Activated T-helper 2 cell treated with anti-CD3 and anti-CD28 coated beads, Interferon-gamma antibody, Interleukin-2, Interleukin-4, amounts not matched to agents 10 μg/mL and 5 μg/mL and 100 μg/mL, durations not matched to agents 14 hours and 24 hours and 36 hours (primary cell): ENCODE measurements at regions not wholly inside any gene's neighbourhood (a gene's known extent, or its start where the extent isn't known, plus 50 kb on each side); places are given as distances from the start of the nearest gene placed in this dataset.

Source experiments
- DNase-seq: peaks from one replicate; pipeline ENCODE4 v3.0.0; 2021; ENCODE audit warnings: low spot score
- H3K27ac Mint-ChIP-seq: one replicate; pipeline ENCODE4 v1.8.0; 2021; ENCODE audit warnings: mixed read lengths
- H3K27me3 Mint-ChIP-seq: one replicate; pipeline ENCODE4 v1.8.0; 2021; ENCODE audit warnings: low read depth, mixed read lengths
- H3K36me3 Mint-ChIP-seq: one replicate; pipeline ENCODE4 v1.8.0; 2021; ENCODE audit warnings: low read depth, mixed read lengths
- H3K4me1 Mint-ChIP-seq: one replicate; pipeline ENCODE4 v1.8.0; 2021; ENCODE audit warnings: low read depth, mixed read lengths
- H3K4me3 Mint-ChIP-seq: one replicate; pipeline ENCODE4 v1.8.0; 2021; ENCODE audit warnings: low read depth, mild to moderate bottlenecking, moderate library complexity, mixed read lengths
- H3K9me3 Mint-ChIP-seq: one replicate; pipeline ENCODE4 v1.8.0; 2021; ENCODE audit warnings: mixed read lengths
- intact Hi-C: fragments of 100-400 bp; cut with micrococcal nuclease; formaldehyde crosslinking; loops from one replicate; pipeline ENCODE4 v1.15.1; 2023

DNA sequence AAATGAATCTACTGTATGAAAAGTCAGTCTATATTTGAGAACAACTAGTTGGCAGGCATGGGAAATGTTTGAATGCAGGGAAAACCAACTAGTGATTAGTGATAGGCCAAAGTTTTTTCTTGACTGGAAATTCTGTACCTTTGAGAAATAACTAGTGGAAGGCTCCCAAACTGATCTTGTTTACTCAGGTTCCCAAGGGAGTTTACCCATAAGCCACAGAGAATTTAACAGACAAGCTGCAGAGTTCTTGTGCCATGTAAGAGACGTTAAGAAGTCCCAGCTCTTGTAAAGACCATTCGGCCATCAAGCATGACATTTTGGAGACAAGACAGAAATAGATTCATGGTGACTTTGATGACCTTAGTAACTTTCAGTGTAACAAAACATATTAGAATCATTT lies 1882.8 kb upstream of the SEL1L start:
- H3K27me3 Mint-ChIP-seq = no peaks in the 10 kb centered on the region
- H3K36me3 Mint-ChIP-seq = no peaks in the 10 kb centered on the region
- H3K4me1 Mint-ChIP-seq = no peaks in the 10 kb centered on the region
- H3K9me3 Mint-ChIP-seq = peaks cover 28% of the 10 kb centered on the region
- intact Hi-C loops = no loop called here
- H3K27ac Mint-ChIP-seq = no peak overlapping the region
- no peak for DNase-seq
- no peak overlapping the region for H3K4me3 Mint-ChIP-seq

DNA sequence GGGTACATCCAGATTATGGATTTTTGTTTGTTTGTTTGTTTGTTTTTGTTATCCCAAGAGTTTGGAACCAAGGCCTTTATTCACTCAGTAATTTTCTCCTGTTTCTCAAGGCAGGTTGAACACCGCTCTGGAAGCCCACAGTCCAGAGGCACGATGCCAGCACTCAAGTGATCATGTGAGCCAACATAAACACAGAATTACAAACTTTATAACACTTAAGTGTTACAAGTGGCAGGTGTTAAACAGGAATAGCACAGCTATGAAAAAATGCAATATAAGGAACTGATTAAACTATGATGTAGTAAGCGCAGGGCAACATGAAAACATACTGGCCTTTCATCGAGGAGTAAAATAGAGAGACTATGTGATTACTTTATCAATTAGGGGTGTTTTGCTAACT lies 1885.8 kb upstream of the SEL1L start:
- no peaks in the 10 kb centered on the region for H3K36me3 Mint-ChIP-seq

DNA sequence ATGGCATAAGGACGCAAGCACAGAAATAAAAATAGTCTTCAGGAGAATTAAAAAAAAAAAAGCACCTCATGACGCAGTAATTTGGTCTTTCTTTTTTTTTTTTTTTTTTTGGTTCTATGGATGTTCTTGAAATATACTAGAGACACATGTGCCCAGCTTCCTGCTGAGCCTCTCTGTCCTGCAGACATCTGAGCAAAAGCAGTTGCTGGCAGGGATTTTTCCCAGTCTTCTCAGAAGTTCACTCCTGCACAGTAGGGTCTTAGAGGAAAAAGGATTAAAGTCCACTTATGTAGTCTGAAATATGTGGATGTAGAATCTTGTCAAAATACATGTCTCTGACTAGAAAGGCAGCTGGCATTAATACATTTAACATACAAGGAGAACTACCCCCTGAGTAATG lies 1888.1 kb upstream of the SEL1L start:
- DNase-seq = no peak
- intact Hi-C loops = no loop called here
- Mint-ChIP-seq H3K27ac (no peak overlapping the region), H3K4me1 (no peaks in the 10 kb centered on the region), H3K9me3 (peaks cover 39% of the 10 kb centered on the region), H3K4me3 (no peak overlapping the region), H3K36me3 (no peaks in the 10 kb centered on the region), H3K27me3 (no peaks in the 10 kb centered on the region)

More for the DNA sequence above, 1885.8 kb upstream of the SEL1L start:
- intact Hi-C loops = no loop called here
- Mint-ChIP-seq H3K27ac (no peak overlapping the region), H3K4me3 (no peak overlapping the region), H3K9me3 (peaks cover 30% of the 10 kb centered on the region), H3K27me3 (no peaks in the 10 kb centered on the region), H3K4me1 (no peaks in the 10 kb centered on the region)
- no peak for DNase-seq

DNA sequence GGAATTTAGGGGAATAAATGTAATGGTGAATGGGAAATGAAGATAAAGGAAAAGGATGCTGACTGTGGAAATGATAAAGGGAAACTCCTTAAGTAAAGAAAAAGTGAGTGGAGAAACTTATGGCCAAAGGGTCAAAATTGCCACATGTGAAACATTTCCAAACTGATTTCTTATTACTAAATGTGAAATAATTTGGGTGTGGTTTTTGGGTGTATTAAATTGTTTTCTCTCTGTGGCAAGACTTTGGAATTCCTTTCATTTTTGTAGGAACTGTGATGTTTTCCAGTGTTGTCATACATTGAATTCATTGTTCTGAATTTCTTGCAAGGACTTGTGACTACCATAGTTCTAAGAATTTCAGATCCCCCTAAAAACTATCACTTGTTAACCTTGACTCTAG lies 1891.5 kb upstream of the SEL1L start:
- H3K36me3 Mint-ChIP-seq = no peaks in the 10 kb centered on the region
- H3K27me3 Mint-ChIP-seq = no peaks in the 10 kb centered on the region
- H3K4me1 Mint-ChIP-seq = no peaks in the 10 kb centered on the region
- DNase-seq = no peak
- intact Hi-C loops = no loop called here
- no peak overlapping the region for H3K4me3 Mint-ChIP-seq
- no peak overlapping the region for H3K27ac Mint-ChIP-seq
- H3K9me3 Mint-ChIP-seq = peaks cover 36% of the 10 kb centered on the region

DNA sequence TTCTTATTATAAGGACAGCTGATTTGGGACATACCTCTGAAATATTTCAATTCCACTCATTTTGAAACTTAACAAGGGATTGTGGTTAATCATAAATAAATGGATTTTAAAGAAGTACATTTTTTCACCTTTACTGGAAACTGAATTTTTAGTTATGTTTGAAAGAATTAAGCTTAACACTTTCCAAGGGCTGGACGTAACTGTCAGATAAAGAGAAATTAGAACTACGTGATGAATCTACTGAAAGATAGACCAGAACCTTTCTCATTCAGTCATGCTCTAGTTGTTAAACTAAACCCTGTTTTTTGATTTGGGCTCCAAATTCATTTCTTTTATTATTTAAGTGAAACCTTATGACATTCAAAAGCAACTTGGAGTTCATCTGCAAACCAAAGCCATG lies 1892.1 kb upstream of the SEL1L start:
- peaks cover 35% of the 10 kb centered on the region for H3K9me3 Mint-ChIP-seq
- H3K36me3 Mint-ChIP-seq = no peaks in the 10 kb centered on the region
- no peak overlapping the region for H3K27ac Mint-ChIP-seq
- intact Hi-C loops = no loop called here
- DNase-seq = no peak
- H3K4me3 Mint-ChIP-seq = no peak overlapping the region
- no peaks in the 10 kb centered on the region for H3K4me1 Mint-ChIP-seq
- no peaks in the 10 kb centered on the region for H3K27me3 Mint-ChIP-seq

DNA sequence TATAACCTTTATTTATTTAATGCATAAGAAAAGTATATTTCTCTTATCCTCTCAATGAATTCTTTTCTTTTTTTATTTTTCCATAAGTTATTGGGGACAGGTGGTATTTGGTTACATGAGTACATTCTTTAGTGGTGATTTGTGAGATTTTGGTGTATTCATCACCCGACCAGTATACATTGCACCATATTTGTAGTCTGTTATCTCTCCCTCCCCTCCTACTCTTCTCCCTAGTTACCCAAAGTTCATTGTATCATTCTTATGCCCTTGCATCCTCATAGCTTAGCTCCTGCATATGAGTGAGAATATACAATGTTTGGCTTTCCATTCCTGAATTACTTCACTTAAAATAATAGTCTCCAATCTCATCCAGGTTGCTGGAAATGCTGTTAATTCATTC lies 1900.0 kb upstream of the SEL1L start:
- Mint-ChIP-seq H3K9me3 (peaks cover 28% of the 10 kb centered on the region), H3K27me3 (no peaks in the 10 kb centered on the region), H3K36me3 (no peaks in the 10 kb centered on the region), H3K4me3 (no peak overlapping the region), H3K4me1 (no peaks in the 10 kb centered on the region), H3K27ac (no peak overlapping the region)
- intact Hi-C loops = no loop called here
- DNase-seq = no peak

DNA sequence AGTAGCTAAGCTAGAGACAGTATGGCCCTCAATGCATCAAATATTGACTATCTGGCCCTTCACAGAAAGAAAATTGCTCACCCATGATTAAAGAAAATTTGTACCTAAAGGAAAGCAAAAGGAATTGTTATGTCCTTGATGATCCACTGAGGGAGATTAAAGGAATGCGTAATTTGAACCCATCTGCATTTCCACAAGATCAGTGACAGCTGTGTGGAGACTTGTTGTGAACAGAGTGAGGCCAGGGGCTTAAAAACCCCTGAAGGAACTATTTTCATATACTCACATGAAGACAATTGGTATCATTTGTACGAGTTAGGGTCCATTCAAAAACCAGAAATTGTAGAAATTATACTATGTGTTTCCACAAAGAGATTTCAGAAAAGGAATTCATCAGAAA lies 1908.1 kb upstream of the SEL1L start:
- intact Hi-C loops = no loop called here
- Mint-ChIP-seq H3K9me3 (peaks cover 27% of the 10 kb centered on the region), H3K36me3 (no peaks in the 10 kb centered on the region), H3K27me3 (no peaks in the 10 kb centered on the region), H3K4me3 (no peak overlapping the region), H3K27ac (no peak overlapping the region), H3K4me1 (no peaks in the 10 kb centered on the region)
- no peak for DNase-seq

DNA sequence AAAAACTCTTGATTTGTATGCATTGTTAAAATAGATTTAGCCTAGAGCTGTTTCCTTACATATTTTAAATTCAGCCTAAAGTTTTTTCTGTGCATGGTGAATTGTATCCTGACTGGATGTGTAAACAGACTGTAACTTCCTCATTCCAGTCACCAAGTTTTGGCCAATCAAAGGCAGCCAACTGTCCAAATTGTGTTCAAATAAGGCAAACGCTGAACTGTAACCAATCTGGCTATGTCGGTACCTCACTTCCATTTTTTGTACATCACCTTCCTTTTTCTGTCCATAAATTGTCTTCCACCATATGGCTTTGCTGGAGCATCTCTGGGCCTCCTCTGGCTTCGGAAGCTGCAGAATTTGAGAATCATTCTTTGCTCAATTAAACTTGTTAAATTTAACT lies 1921.9 kb upstream of the SEL1L start:
- Mint-ChIP-seq H3K27me3 (no peaks in the 10 kb centered on the region), H3K4me1 (no peaks in the 10 kb centered on the region), H3K27ac (no peak overlapping the region), H3K9me3 (peaks cover 48% of the 10 kb centered on the region), H3K36me3 (no peaks in the 10 kb centered on the region), H3K4me3 (no peak overlapping the region)
- intact Hi-C loops = no loop called here
- DNase-seq = no peak

DNA sequence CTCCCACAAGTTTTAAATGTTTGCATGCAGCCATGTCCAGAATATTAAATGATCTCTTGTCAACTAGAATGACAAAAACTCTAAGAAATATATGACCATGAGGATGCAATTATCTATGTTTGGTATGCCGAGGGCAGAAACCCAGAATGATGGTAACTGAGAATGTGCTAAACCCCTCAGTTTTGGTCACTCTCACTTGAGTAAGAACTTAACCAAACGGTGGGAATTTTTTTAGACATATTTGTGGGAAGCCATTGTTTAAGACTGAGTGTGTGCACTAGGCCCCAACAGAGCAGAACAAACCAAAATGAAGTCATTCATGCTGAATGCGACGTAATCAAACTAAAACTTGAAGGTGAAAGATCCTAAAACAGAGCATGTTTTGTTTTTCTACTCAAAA lies 1927.9 kb upstream of the SEL1L start:
- DNase-seq = no peak
- Mint-ChIP-seq H3K9me3 (peaks cover 30% of the 10 kb centered on the region), H3K4me3 (no peak overlapping the region), H3K27ac (no peak overlapping the region), H3K27me3 (no peaks in the 10 kb centered on the region), H3K4me1 (no peaks in the 10 kb centered on the region), H3K36me3 (no peaks in the 10 kb centered on the region)
- intact Hi-C loops = loop anchor here (10.0 kb wide), 1 partner anchor 1467 kb away; no protein-coding TSS in a partner anchor

DNA sequence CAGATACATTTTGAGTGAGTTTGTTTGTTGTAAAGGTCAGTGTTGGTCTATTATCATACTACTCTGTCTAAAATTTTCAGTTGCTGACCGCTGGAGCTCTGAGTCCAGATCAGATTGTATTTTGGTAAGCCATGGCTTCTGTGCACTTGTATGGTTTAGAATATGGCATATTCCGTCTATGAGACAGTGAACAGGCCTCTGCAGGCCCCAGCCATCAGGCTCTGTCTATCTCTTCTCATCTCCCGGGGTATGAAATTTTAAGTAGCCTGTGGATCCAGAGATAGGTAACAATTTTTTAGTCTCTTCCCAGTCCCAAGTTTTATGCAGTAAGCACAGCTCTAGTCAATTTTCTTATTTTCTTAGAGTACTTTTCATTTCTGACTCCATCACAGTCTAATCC lies 1929.1 kb upstream of the SEL1L start:
- Mint-ChIP-seq H3K4me3 (no peak overlapping the region), H3K4me1 (no peaks in the 10 kb centered on the region)

DNA sequence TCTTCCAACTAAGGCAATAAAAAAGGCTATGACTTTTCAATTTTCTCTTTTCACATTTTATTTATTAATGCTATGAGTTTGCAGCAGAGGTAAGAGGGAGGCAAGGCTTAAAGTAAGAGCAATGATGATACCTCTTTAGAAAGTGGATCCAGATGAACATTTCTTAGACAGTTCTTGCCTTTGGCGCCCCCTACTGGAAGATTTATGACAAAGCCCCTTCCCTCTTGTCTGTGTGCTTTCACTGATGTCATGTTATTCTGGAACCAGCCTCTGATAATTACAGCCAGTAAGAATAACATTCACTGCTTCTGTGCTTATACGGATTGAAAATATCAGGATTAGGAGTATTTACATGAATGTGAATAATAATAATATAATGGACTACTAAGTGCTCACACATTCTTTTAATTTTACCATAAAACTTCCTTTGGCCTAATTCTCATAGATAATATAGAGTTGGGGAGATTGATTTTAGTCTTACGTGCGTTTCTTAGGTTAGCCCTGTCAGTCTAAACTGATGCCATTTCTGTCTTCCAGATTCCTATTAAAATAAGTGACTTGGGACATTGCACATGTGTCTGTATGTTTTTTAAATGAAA lies 1929.9 kb upstream of the SEL1L start:
- Mint-ChIP-seq H3K27ac (no peak overlapping the region), H3K27me3 (no peaks in the 10 kb centered on the region), H3K4me3 (no peak overlapping the region), H3K36me3 (no peaks in the 10 kb centered on the region), H3K4me1 (no peaks in the 10 kb centered on the region), H3K9me3 (peaks cover 20% of the 10 kb centered on the region)
- intact Hi-C loops = loop anchor here (10.0 kb wide), 1 partner anchor 1469 kb away; no protein-coding TSS in a partner anchor
- DNase-seq = no peak

More for the DNA sequence above, 1929.1 kb upstream of the SEL1L start:
- Mint-ChIP-seq H3K27me3 (no peaks in the 10 kb centered on the region), H3K9me3 (peaks cover 26% of the 10 kb centered on the region), H3K36me3 (no peaks in the 10 kb centered on the region), H3K27ac (no peak overlapping the region)
- no peak for DNase-seq
- intact Hi-C loops = loop anchor here (10.0 kb wide), 1 partner anchor 1468 kb away; no protein-coding TSS in a partner anchor

DNA sequence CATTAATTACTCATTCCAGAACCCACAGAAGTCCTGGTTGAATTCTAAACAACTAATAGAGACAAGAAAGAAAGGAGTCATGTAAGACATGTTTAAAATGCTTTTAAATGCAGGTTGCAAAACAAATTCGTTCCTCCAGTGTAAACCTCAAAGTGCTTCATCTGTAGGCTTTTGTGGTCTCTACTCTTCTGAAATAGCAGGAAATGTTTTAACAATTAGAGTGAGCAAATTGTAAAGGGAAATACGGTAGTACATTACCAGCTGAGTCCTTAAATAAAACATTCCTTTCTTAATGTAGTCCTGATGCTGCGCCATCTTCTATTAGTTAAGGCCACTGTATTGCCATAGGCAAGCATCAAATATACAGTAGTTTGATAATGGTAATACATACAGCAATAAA lies 1934.2 kb upstream of the SEL1L start:
- H3K4me1 Mint-ChIP-seq = no peaks in the 10 kb centered on the region
- no peaks in the 10 kb centered on the region for H3K36me3 Mint-ChIP-seq
- DNase-seq = no peak
- no peaks in the 10 kb centered on the region for H3K27me3 Mint-ChIP-seq
- no peak overlapping the region for H3K4me3 Mint-ChIP-seq
- H3K27ac Mint-ChIP-seq = no peak overlapping the region
- intact Hi-C loops = loop anchor here (10.0 kb wide), 1 partner anchor 1473 kb away; no protein-coding TSS in a partner anchor
- H3K9me3 Mint-ChIP-seq = peaks cover 13% of the 10 kb centered on the region

DNA sequence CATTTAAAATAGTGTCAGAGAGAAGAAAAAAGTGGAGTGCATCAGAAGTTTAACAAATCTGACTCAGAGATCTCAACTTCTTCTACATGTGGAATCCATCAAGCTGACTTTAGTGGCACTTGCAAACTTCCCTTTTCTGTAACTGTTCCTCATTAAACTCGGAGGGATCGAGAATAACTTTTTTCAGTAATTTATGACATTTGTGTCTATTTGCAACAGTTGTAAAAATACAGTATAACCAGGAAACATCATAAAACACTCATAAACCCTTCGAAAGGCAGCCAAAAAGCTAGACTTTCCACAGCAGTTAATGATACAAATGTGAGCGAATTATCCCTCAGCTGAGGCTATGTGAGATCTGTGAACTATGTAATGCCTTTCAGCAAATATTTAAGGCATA lies 1936.8 kb upstream of the SEL1L start:
- Mint-ChIP-seq H3K36me3 (no peaks in the 10 kb centered on the region), H3K9me3 (peaks cover 16% of the 10 kb centered on the region), H3K27ac (no peak overlapping the region), H3K27me3 (no peaks in the 10 kb centered on the region), H3K4me3 (no peak overlapping the region), H3K4me1 (no peaks in the 10 kb centered on the region)
- intact Hi-C loops = no loop called here
- DNase-seq = no peak
